ENCODE measurements at regions not wholly inside any gene's neighbourhood (a gene's known extent, or its start where the extent isn't known, plus 50 kb on each side); places are given as distances from the start of the nearest gene placed in this dataset.

DNA sequence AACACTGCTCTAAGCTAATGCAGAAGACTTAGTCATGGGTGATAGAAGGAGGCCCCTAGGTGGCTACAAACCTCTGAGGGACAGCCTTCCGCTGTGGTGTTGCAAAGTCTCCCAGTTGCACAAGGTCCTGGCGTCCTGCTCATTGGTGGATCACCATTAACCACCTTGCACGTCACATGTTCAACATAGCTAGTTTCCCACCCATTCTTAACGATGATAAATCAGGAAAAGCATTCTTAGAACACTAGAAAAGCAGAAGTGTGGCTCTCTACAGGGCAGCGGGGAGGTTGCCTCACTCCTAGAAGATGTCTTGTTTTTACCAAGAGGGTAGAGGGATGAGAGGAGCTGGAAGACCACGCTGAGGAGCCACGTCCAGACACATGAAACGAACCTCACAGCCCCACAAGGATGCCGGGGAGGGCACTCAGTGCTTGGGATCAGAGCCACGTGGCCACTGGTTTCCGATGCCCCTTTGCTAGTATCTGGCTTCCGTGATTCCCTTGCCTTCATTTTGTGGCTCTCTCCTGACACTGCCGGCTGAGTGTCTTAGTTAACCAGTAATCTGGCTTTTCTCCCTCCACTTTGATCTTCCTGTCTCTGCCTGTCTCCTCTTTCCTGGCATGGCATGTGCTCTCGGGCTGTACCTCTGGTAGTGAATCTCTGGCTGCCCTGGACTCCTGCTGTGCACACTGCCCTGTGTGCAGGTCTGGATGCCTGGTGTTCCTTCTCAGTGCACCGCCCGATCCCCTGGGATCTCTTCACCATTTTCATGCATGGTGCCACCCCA lies 91.4 kb upstream of the NEDD9 start (continued):
- TF ChIP-seq ZNF75D (CRISPR knock-in tag; IDR thresholded peaks at IDR 0.05; ENCODE audit: borderline replicate concordance) (no peak), SSRP1 (CRISPR knock-in tag; IDR thresholded peaks at IDR 0.05) (peak; percentile 78; the same call in 1 of the 2 replicates), KLF6 (CRISPR knock-in tag; IDR thresholded peaks at IDR 0.05) (0 out of 2 replicates have a peak, but pooled peaks have one; percentile 59), U2AF1 (optimal IDR thresholded peaks at IDR 0.05; ENCODE audit: low read depth, low read length) (no peak), MAFG (CRISPR knock-in tag; IDR thresholded peaks at IDR 0.05) (no peak), PHF5A (CRISPR knock-in tag; IDR thresholded peaks at IDR 0.05; ENCODE audit: low read depth, unreplicated experiment) (no peak), TBL1XR1 (IDR thresholded peaks at IDR 0.05; ENCODE audit: borderline replicate concordance, low read length, partially characterized antibody) (no peak), GATAD2A (CRISPR knock-in tag; IDR thresholded peaks at IDR 0.05) (peak; percentile 91), DZIP1 (CRISPR knock-in tag; IDR thresholded peaks at IDR 0.05) (no peak), ZNF616 (CRISPR knock-in tag; IDR thresholded peaks at IDR 0.05; ENCODE audit: low read depth) (no peak), KLF15 (CRISPR knock-in tag; IDR thresholded peaks at IDR 0.05; ENCODE audit: borderline replicate concordance) (no peak), ZNF24 (IDR thresholded peaks at IDR 0.05) (no peak), LBX2 (CRISPR knock-in tag; IDR thresholded peaks at IDR 0.05; ENCODE audit: borderline replicate concordance) (no peak; the same call in 1 of the 2 replicates), ZNF790 (CRISPR knock-in tag; IDR thresholded peaks at IDR 0.05; ENCODE audit: borderline replicate concordance) (no peak; the same call in 1 of the 2 replicates), MTA1 (CRISPR knock-in tag; IDR thresholded peaks at IDR 0.05; ENCODE audit: borderline replicate concordance) (peak; percentile 54; the same call in 1 of the 2 replicates), PHF8 (CRISPR knock-in tag; IDR thresholded peaks at IDR 0.05) (0 out of 2 replicates have a peak, but pooled peaks have one; percentile 25), FOXP1 (IDR thresholded peaks at IDR 0.05) (no peak), FOXP1 (CRISPR knock-in tag; IDR thresholded peaks at IDR 0.05) (no peak), THAP11 (CRISPR knock-in tag; IDR thresholded peaks at IDR 0.05) (peak; percentile 41; the same call in 1 of the 2 replicates)
- TF ChIP-seq, protein P1, sequence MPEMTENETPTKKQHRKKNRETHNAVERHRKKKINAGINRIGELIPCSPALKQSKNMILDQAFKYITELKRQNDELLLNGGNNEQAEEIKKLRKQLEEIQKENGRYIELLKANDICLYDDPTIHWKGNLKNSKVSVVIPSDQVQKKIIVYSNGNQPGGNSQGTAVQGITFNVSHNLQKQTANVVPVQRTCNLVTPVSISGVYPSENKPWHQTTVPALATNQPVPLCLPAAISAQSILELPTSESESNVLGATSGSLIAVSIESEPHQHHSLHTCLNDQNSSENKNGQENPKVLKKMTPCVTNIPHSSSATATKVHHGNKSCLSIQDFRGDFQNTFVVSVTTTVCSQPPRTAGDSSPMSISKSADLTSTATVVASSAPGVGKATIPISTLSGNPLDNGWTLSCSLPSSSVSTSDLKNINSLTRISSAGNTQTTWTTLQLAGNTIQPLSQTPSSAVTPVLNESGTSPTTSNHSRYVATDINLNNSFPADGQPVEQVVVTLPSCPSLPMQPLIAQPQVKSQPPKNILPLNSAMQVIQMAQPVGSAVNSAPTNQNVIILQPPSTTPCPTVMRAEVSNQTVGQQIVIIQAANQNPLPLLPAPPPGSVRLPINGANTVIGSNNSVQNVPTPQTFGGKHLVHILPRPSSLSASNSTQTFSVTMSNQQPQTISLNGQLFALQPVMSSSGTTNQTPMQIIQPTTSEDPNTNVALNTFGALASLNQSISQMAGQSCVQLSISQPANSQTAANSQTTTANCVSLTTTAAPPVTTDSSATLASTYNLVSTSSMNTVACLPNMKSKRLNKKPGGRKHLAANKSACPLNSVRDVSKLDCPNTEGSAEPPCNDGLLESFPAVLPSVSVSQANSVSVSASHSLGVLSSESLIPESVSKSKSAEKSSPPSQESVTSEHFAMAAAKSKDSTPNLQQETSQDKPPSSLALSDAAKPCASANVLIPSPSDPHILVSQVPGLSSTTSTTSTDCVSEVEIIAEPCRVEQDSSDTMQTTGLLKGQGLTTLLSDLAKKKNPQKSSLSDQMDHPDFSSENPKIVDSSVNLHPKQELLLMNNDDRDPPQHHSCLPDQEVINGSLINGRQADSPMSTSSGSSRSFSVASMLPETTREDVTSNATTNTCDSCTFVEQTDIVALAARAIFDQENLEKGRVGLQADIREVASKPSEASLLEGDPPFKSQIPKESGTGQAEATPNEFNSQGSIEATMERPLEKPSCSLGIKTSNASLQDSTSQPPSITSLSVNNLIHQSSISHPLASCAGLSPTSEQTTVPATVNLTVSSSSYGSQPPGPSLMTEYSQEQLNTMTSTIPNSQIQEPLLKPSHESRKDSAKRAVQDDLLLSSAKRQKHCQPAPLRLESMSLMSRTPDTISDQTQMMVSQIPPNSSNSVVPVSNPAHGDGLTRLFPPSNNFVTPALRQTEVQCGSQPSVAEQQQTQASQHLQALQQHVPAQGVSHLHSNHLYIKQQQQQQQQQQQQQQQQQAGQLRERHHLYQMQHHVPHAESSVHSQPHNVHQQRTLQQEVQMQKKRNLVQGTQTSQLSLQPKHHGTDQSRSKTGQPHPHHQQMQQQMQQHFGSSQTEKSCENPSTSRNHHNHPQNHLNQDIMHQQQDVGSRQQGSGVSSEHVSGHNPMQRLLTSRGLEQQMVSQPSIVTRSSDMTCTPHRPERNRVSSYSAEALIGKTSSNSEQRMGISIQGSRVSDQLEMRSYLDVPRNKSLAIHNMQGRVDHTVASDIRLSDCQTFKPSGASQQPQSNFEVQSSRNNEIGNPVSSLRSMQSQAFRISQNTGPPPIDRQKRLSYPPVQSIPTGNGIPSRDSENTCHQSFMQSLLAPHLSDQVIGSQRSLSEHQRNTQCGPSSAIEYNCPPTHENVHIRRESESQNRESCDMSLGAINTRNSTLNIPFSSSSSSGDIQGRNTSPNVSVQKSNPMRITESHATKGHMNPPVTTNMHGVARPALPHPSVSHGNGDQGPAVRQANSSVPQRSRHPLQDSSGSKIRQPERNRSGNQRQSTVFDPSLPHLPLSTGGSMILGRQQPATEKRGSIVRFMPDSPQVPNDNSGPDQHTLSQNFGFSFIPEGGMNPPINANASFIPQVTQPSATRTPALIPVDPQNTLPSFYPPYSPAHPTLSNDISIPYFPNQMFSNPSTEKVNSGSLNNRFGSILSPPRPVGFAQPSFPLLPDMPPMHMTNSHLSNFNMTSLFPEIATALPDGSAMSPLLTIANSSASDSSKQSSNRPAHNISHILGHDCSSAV (CRISPR knock-in tag; IDR thresholded peaks at IDR 0.05; ENCODE audit: borderline replicate concordance): no peak

Measured in HepG2 (cell line).